SK-N-SH (cell line): ENCODE measurements at regions not wholly inside any gene's neighbourhood (a gene's known extent, or its start where the extent isn't known, plus 50 kb on each side); places are given as distances from the start of the nearest gene placed in this dataset.

ENCODE experiments used
- CTCF ChIA-PET: fragments of 300-600, 350-600 bp; formaldehyde crosslinking; extraction: SDS; loops from one replicate; lab custom pipeline; 2021; lab: Yijun Ruan, JAX
- POLR2A ChIA-PET: fragments of 350-600 bp; sonication (Branson Sonifier 250); formaldehyde crosslinking; extraction: SDS; loops from one replicate; lab custom pipeline; 2020; ENCODE audit warnings: antibody characterized with exemption, inconsistent platforms; lab: Yijun Ruan, JAX
- DNase-seq: peaks from one replicate; pipeline ENCODE4 v3.0.0; 2012
- H2AFZ ChIP-seq: fragments of 200-600 bp; sonication (generic); 2 replicates; pipeline ENCODE4 v1.8.1; 2016; ENCODE audit warnings: antibody characterized with exemption, mild to moderate bottlenecking, low read depth
- H3F3A ChIP-seq: fragments of 200-600 bp; sonication (generic); replicated peaks from 2 replicates; pipeline ENCODE3; 2016; ENCODE audit warnings: antibody characterized with exemption, mild to moderate bottlenecking; ENCODE audit not compliant: insufficient read depth
- H3K27ac ChIP-seq, 2 experiments: fragments of 200-500 bp in 1 of 2; fragments of 200-600 bp in 1 of 2; sonication (Bioruptor generic) in 1 of 2; sonication (generic), shearing (Covaris generic) in 1 of 2; 2 replicates each; pipeline versions ENCODE4 v1.5.1 to v1.6.1; 2014 to 2016; ENCODE audit warnings: low read depth in 2 of 2, inconsistent platforms in 1 of 2, low read length in 1 of 2, mild to moderate bottlenecking in 1 of 2, mixed read lengths in 1 of 2
- H3K27me3 ChIP-seq: fragments of 200-600 bp; sonication (generic), shearing (Covaris generic); 2 replicates; pipeline ENCODE4 v1.6.1; 2016; ENCODE audit warnings: mixed run types; ENCODE audit not compliant: insufficient read depth
- H3K36me3 ChIP-seq, 2 experiments: fragments of 200-500 bp in 1 of 2; fragments of 200-600 bp in 1 of 2; sonication (Bioruptor generic) in 1 of 2; sonication (generic) in 1 of 2; replicated peaks in 1 of 2; 2 replicates each; pipeline versions ENCODE3 to v1.5.1; 2014 to 2016; ENCODE audit warnings: low read length in 1 of 2, mild to moderate bottlenecking in 1 of 2; ENCODE audit not compliant: insufficient read depth in 2 of 2, control insufficient read depth in 1 of 2
- H3K4me1 ChIP-seq, 2 experiments: fragments of 200-500 bp in 1 of 2; fragments of 200-600 bp in 1 of 2; sonication (Bioruptor generic) in 1 of 2; sonication (generic), shearing (Covaris generic) in 1 of 2; 2 replicates each; pipeline versions ENCODE4 v1.5.1 to v1.6.1; 2014 to 2016; ENCODE audit warnings: low read depth in 1 of 2, low read length in 1 of 2, mixed run types in 1 of 2; ENCODE audit not compliant: insufficient read depth in 2 of 2, control insufficient read depth in 1 of 2
- H3K4me2 ChIP-seq: fragments of 200-600 bp; sonication (generic), shearing (Covaris generic); 2 replicates; pipeline ENCODE4 v1.6.1; 2017; ENCODE audit warnings: mixed run types
- H3K4me3 ChIP-seq, 2 experiments: fragments of 200-500 bp in 1 of 2; fragments of 200-600 bp in 1 of 2; sonication (Bioruptor generic) in 1 of 2; sonication (generic), shearing (Covaris generic) in 1 of 2; 2 replicates each; pipeline versions ENCODE4 v1.5.1 to v1.8.1; 2014 to 2016; ENCODE audit warnings: low read depth in 2 of 2, inconsistent platforms in 1 of 2, low read length in 1 of 2, mild to moderate bottlenecking in 1 of 2, mixed read lengths in 1 of 2, moderate library complexity in 1 of 2
- H3K79me2 ChIP-seq: fragments of 200-600 bp; sonication (generic); 2 replicates; pipeline ENCODE4 v1.8.1; 2017; ENCODE audit warnings: mild to moderate bottlenecking; ENCODE audit not compliant: insufficient read depth
- H3K9ac ChIP-seq: fragments of 200-600 bp; sonication (generic); 2 replicates; pipeline ENCODE4 v1.6.1; 2017; ENCODE audit warnings: mixed run types
- H3K9me2 ChIP-seq: fragments of 200-600 bp; sonication (generic); 2 replicates; pipeline ENCODE4 v1.6.1; 2017; ENCODE audit warnings: mixed run types
- H3K9me3 ChIP-seq: fragments of 200-600 bp; sonication (generic); 2 replicates; pipeline ENCODE4 v1.6.1; 2017; ENCODE audit warnings: mixed run types, mild to moderate bottlenecking, moderate library complexity
- H4K20me1 ChIP-seq: fragments of 200-600 bp; sonication (generic); 2 replicates; pipeline ENCODE4 v1.6.1; 2017; ENCODE audit warnings: mild to moderate bottlenecking, mixed run types; ENCODE audit not compliant: insufficient read depth
- CHD2 ChIP-seq: fragments of 150-350 bp; IDR thresholded peaks from 2 replicates; pipeline ENCODE4 v1.6.1; 2018; ENCODE audit warnings: low read length; ENCODE audit not compliant: partially characterized antibody
- CTCF ChIP-seq: fragments of 200-600 bp; sonication (generic); IDR thresholded peaks from 2 replicates; pipeline ENCODE4 v1.6.1; 2017; ENCODE audit warnings: antibody characterized with exemption, mild to moderate bottlenecking, moderate library complexity
- EZH2phosphoT487 ChIP-seq: fragments of 200-600 bp; sonication (generic); IDR thresholded peaks from 2 replicates; pipeline ENCODE4 v1.6.1; 2017; ENCODE audit warnings: low read depth, mixed run types, mild to moderate bottlenecking, antibody characterized with exemption, moderate library complexity, borderline replicate concordance
- FOXM1 ChIP-seq: IDR thresholded peaks from 2 replicates; pipeline ENCODE4 v1.4.0; 2012; ENCODE audit warnings: low read depth, mild to moderate bottlenecking
- MAX ChIP-seq: IDR thresholded peaks from 2 replicates; pipeline ENCODE4 v1.4.0; 2012; ENCODE audit warnings: low read depth
- MEF2A ChIP-seq: IDR thresholded peaks from 2 replicates; pipeline ENCODE4 v1.4.0; 2012; ENCODE audit warnings: low read depth, borderline replicate concordance
- NRF1 ChIP-seq: IDR thresholded peaks from 2 replicates; pipeline ENCODE4 v1.6.1; 2012; ENCODE audit warnings: low read depth, mild to moderate bottlenecking, low read length
- PBX3 ChIP-seq: IDR thresholded peaks from 2 replicates; pipeline ENCODE4; 2012
- RCOR1 ChIP-seq: fragments of 150-350 bp; IDR thresholded peaks from 2 replicates; pipeline ENCODE4 v1.6.1; 2017; ENCODE audit warnings: antibody characterized with exemption, low read length
- RFX5 ChIP-seq: IDR thresholded peaks from 2 replicates; pipeline ENCODE4 v1.6.1; 2012; ENCODE audit warnings: mild to moderate bottlenecking, improper control_type of control experiment, low read length
- RXRA ChIP-seq: IDR thresholded peaks from 2 replicates; pipeline ENCODE4 v1.4.0; 2012; ENCODE audit warnings: low read depth, mild to moderate bottlenecking, borderline replicate concordance
- SIN3A ChIP-seq: IDR thresholded peaks from 2 replicates; pipeline ENCODE4 v1.6.1; 2012; ENCODE audit warnings: low read depth, mild to moderate bottlenecking, low read length, moderate library complexity, borderline replicate concordance
- USF1 ChIP-seq: IDR thresholded peaks from 2 replicates; pipeline ENCODE4 v1.4.0; 2012; ENCODE audit warnings: low read depth, borderline replicate concordance
- ZBTB33 ChIP-seq: IDR thresholded peaks from 2 replicates; pipeline ENCODE4 v1.4.0; 2012; ENCODE audit warnings: low read depth, borderline replicate concordance
- WGBS: methylation state at CpG from one replicate; pipeline ENCODE4 v1.1.6; 2017; ENCODE audit warnings: low lambda C conversion rate; 5-methylcytosine and 5-hydroxymethylcytosine counted together

- no peaks in the 10 kb centered on the region for H3F3A ChIP-seq
- no peaks in the 10 kb centered on the region for H4K20me1 ChIP-seq
- TF ChIP-seq USF1 (no peak), FOXM1 (no peak), CTCF (no peak), RXRA (no peak), CHD2 (no peak), EZH2phosphoT487 (no peak), MAX (no peak), ZBTB33 (no peak), RFX5 (no peak), NRF1 (no peak), MEF2A (no peak)
- H3K36me3 ChIP-seq: no peaks in the 10 kb centered on the region
- no peaks in the 10 kb centered on the region for H3K9me2 ChIP-seq
- no peak overlapping the region for H3K27ac ChIP-seq
- no peaks in the 10 kb centered on the region for H3K27me3 ChIP-seq
- no peak overlapping the region for H3K4me2 ChIP-seq
- WGBS: 20% methylated on average over 2 of the region's 2 CpGs
- POLR2A ChIA-PET: no interaction called here
- no peak overlapping the region for H2AFZ ChIP-seq
- no peaks in the 10 kb centered on the region for H3K9me3 ChIP-seq
- DNase-seq: no peak
- no peaks in the 10 kb centered on the region; a peak in 1 of 4 replicates for H3K4me1 ChIP-seq
- CTCF ChIA-PET: no interaction called here
- H3K79me2 ChIP-seq: no peaks in the 10 kb centered on the region
- H3K9ac ChIP-seq: no peak overlapping the region
- no peak overlapping the region for H3K4me3 ChIP-seq
Measured at GRCh38 chr3:86624192-86624591, 366.8 kb downstream of the VGLL3 start.

- no peaks in the 10 kb centered on the region for H3K9me2 ChIP-seq
- no peak for DNase-seq
- H3F3A ChIP-seq: no peaks in the 10 kb centered on the region
- TF ChIP-seq RCOR1 (no peak), SIN3A (no peak), PBX3 (no peak), NRF1 (no peak)
- no peak overlapping the region for H3K9ac ChIP-seq
- 20% methylated on average over 5 of the region's 5 CpGs for WGBS
- no peak overlapping the region for H3K27ac ChIP-seq
- no peaks in the 10 kb centered on the region for H3K4me1 ChIP-seq
- CTCF ChIA-PET: no interaction called here
- POLR2A ChIA-PET: no interaction called here
- H4K20me1 ChIP-seq: no peaks in the 10 kb centered on the region
- H3K9me3 ChIP-seq: no peaks in the 10 kb centered on the region
- no peak overlapping the region for H3K4me2 ChIP-seq
- H3K36me3 ChIP-seq: no peaks in the 10 kb centered on the region
- no peak overlapping the region for H3K4me3 ChIP-seq
- H2AFZ ChIP-seq: no peak overlapping the region
- no peaks in the 10 kb centered on the region for H3K79me2 ChIP-seq
- H3K27me3 ChIP-seq: no peaks in the 10 kb centered on the region
Measured at GRCh38 chr3:86618706-86619105, 372.2 kb downstream of the VGLL3 start.
